HCT116 (cell line): ENCODE measurements at regions not wholly inside any gene's neighbourhood (a gene's known extent, or its start where the extent isn't known, plus 50 kb on each side); places are given as distances from the start of the nearest gene placed in this dataset.

Experiments
- ATAC-seq: fragments of 200-7000 bp; cut with Tn5 transposase; 2 replicates; pipeline ENCODE4 v1.9.1; 2020; ENCODE audit warnings: mild to moderate bottlenecking, moderate library complexity
- BruUV-seq: library from RNA; stranded (reverse); fragments of 400-500 nt; replicated peaks from 2 replicates; lab custom pipeline; 2021; lab: Mats Ljungman, UMichigan
- CTCF ChIA-PET: fragments of 300-600 bp; sonication (Branson Sonifier 250); formaldehyde crosslinking; loops from one replicate; lab custom pipeline; 2021; ENCODE audit warnings: antibody characterized with exemption; lab: Charles Lee
- POLR2A ChIA-PET: fragments of 300-600, 350-600 bp; sonication (Branson Sonifier 250); formaldehyde crosslinking; loops from one replicate; lab custom pipeline; 2021; ENCODE audit warnings: antibody characterized with exemption; lab: Charles Lee
- RAD21 ChIA-PET, 2 experiments: fragments of 300-600 bp; sonication (Branson Sonifier 250); formaldehyde crosslinking; loops; one replicate each; lab custom pipeline; 2023; ENCODE audit warnings: low total read pairs in 2 of 2; ENCODE audit not compliant: uncharacterized antibody in 2 of 2, unreplicated experiment in 2 of 2, low non-redundant PET in 1 of 2; lab: Charles Lee
- DNase-seq: peaks from one replicate; pipeline ENCODE4 v3.0.0-alpha.2; 2010; ENCODE audit warnings: low read depth, low spot score
- H2AFZ ChIP-seq: fragments of 200-600 bp; shearing (Covaris generic), sonication (generic); 2 replicates; pipeline ENCODE4 v1.6.1; 2017; ENCODE audit warnings: low read depth, mixed run types, mixed read lengths, antibody characterized with exemption, low read length; ENCODE audit not compliant: poor library complexity, severe bottlenecking
- H3K27ac ChIP-seq: 2 replicates; pipeline ENCODE4 v1.5.1; 2012; ENCODE audit warnings: low read depth, low read length
- H3K27me3 ChIP-seq: fragments of 200-600 bp; sonication (generic); 2 replicates; pipeline ENCODE4 v1.6.1; 2016; ENCODE audit warnings: mixed run types, low read length, mixed read lengths; ENCODE audit not compliant: insufficient read depth
- H3K36me3 ChIP-seq, 2 experiments: fragments of 200-500 bp in 1 of 2; fragments of 200-600 bp in 1 of 2; sonication (Bioruptor generic) in 1 of 2; sonication (generic) in 1 of 2; 2 replicates each; pipeline versions ENCODE4 v1.5.1 to v1.6.1; 2014 to 2016; ENCODE audit warnings: low read length in 2 of 2, inconsistent platforms in 1 of 2, mixed read lengths in 1 of 2, mixed run types in 1 of 2; ENCODE audit not compliant: insufficient read depth in 2 of 2, control insufficient read depth in 1 of 2
- H3K4me1 ChIP-seq, 2 experiments: fragments of 200-600 bp in 1 of 2; sonication (generic) in 1 of 2; 2 replicates each; pipeline versions ENCODE4 v1.5.1 to v1.6.1; 2012 to 2017; ENCODE audit warnings: low read length in 2 of 2, inconsistent platforms in 1 of 2, mild to moderate bottlenecking in 1 of 2, mixed read lengths in 1 of 2, mixed run types in 1 of 2, moderate library complexity in 1 of 2; ENCODE audit not compliant: insufficient read depth in 2 of 2, control insufficient read depth in 1 of 2
- H3K4me2 ChIP-seq: fragments of 200-600 bp; sonication (generic); 2 replicates; pipeline ENCODE4 v1.6.1; 2017; ENCODE audit warnings: mixed run types, low read length, mixed read lengths
- H3K4me3 ChIP-seq, 2 experiments: fragments of 200-600 bp in 1 of 2; sonication (generic) in 1 of 2; replicated peaks in 1 of 2; 2 replicates each; pipeline ENCODE4 v1.5.1; 2011 to 2016; ENCODE audit warnings: low read length in 2 of 2, control low read depth in 1 of 2, low read depth in 1 of 2, mild to moderate bottlenecking in 1 of 2, mixed read lengths in 1 of 2, mixed run types in 1 of 2
- H3K79me2 ChIP-seq: fragments of 200-600 bp; sonication (generic); 2 replicates; pipeline ENCODE4 v1.6.1; 2017; ENCODE audit warnings: mild to moderate bottlenecking, mixed run types, low read length, moderate library complexity, mixed read lengths; ENCODE audit not compliant: insufficient read depth
- H3K9ac ChIP-seq: fragments of 200-600 bp; sonication (generic); 2 replicates; pipeline ENCODE4 v1.6.1; 2016; ENCODE audit warnings: low read length, mixed read lengths
- H3K9me2 ChIP-seq: fragments of 200-600 bp; sonication (generic), shearing (Covaris generic); 2 replicates; pipeline ENCODE4 v1.6.1; 2017; ENCODE audit warnings: mixed run types, mild to moderate bottlenecking, moderate library complexity; ENCODE audit not compliant: insufficient read depth
- H3K9me3 ChIP-seq, 2 experiments: fragments of 200-500 bp in 1 of 2; fragments of 200-600 bp in 1 of 2; sonication (Bioruptor generic) in 1 of 2; sonication (generic) in 1 of 2; 2 replicates each; pipeline ENCODE4 v1.6.1; 2014 to 2017; ENCODE audit warnings: low read length in 2 of 2, mixed read lengths in 2 of 2, inconsistent platforms in 1 of 2, low read depth in 1 of 2, mild to moderate bottlenecking in 1 of 2, mixed run types in 1 of 2, moderate library complexity in 1 of 2; ENCODE audit not compliant: control insufficient read depth in 1 of 2, insufficient read depth in 1 of 2
- H4K20me1 ChIP-seq: fragments of 200-600 bp; sonication (generic), shearing (Covaris generic); 2 replicates; pipeline ENCODE4 v1.6.1; 2017; ENCODE audit warnings: mixed run types, mild to moderate bottlenecking, moderate library complexity; ENCODE audit not compliant: insufficient read depth
- CBX3 ChIP-seq: IDR thresholded peaks from 2 replicates; pipeline ENCODE4 v1.6.1; 2012; ENCODE audit warnings: low read depth
- CEBPB ChIP-seq: IDR thresholded peaks from 2 replicates; pipeline ENCODE4 v1.6.1; 2012; ENCODE audit warnings: low read depth
- CTCF ChIP-seq, 3 experiments: fragments of 200-600 bp in 1 of 3; sonication (generic) in 1 of 3; IDR thresholded peaks in 2 of 3; conservative IDR thresholded peaks in 1 of 3; 2 replicates each; pipeline ENCODE4 v1.5.1; 2012 to 2017; ENCODE audit warnings: low read depth in 2 of 3, low read length in 2 of 3, antibody characterized with exemption in 1 of 3, borderline replicate concordance in 1 of 3, control low read depth in 1 of 3, mild to moderate bottlenecking in 1 of 3, mixed read lengths in 1 of 3, mixed run types in 1 of 3, moderate library complexity in 1 of 3; ENCODE audit not compliant: insufficient read depth in 1 of 3
- EZH2phosphoT487 ChIP-seq: fragments of 200-600 bp; IDR thresholded peaks from 2 replicates; pipeline ENCODE4 v1.6.1; 2018; ENCODE audit warnings: antibody characterized with exemption, borderline replicate concordance
- FOSL1 ChIP-seq: IDR thresholded peaks from 2 replicates; pipeline ENCODE4 v1.6.1; 2012; ENCODE audit warnings: low read depth
- JUND ChIP-seq: IDR thresholded peaks from 2 replicates; pipeline ENCODE4 v1.6.1; 2012
- MAX ChIP-seq: IDR thresholded peaks from 2 replicates; pipeline ENCODE4 v1.6.1; 2012
- POLR2A ChIP-seq: IDR thresholded peaks from 2 replicates; pipeline ENCODE4 v1.7.0; 2011; ENCODE audit warnings: borderline replicate concordance; ENCODE audit not compliant: insufficient read depth, insufficient read length; ENCODE audit errors: extremely low read depth
- POLR2AphosphoS5 ChIP-seq: IDR thresholded peaks from 2 replicates; pipeline ENCODE4 v1.6.1; 2011; ENCODE audit warnings: mild to moderate bottlenecking, low read depth, low read length, moderate library complexity
- RAD21 ChIP-seq: IDR thresholded peaks from 2 replicates; pipeline ENCODE4 v1.6.1; 2012; ENCODE audit warnings: low read depth, mild to moderate bottlenecking
- SP1 ChIP-seq: IDR thresholded peaks from 2 replicates; pipeline ENCODE4 v1.6.1; 2012; ENCODE audit warnings: low read depth
- SRF ChIP-seq: IDR thresholded peaks from 2 replicates; pipeline ENCODE4 v1.6.1; 2012; ENCODE audit warnings: low read depth
- TCF7L2 ChIP-seq: IDR thresholded peaks from 2 replicates; pipeline ENCODE4 v1.7.0; 2011; ENCODE audit warnings: borderline replicate concordance, inconsistent platforms; ENCODE audit not compliant: insufficient read depth, insufficient read length; ENCODE audit errors: extremely low read depth
- YY1 ChIP-seq: IDR thresholded peaks from 2 replicates; pipeline ENCODE4 v1.6.1; 2011; ENCODE audit warnings: low read length, low read depth, moderate library complexity, mild to moderate bottlenecking; ENCODE audit not compliant: insufficient replicate concordance; ENCODE audit errors: extremely low read depth
- ZBTB33 ChIP-seq: IDR thresholded peaks from 2 replicates; pipeline ENCODE4 v1.6.1; 2011; ENCODE audit warnings: mild to moderate bottlenecking, low read length, moderate library complexity; ENCODE audit not compliant: insufficient replicate concordance; ENCODE audit errors: extremely low read depth
- ZFX ChIP-seq: fragments of 450-650 bp; IDR thresholded peaks from 2 replicates; pipeline ENCODE4 v1.6.1; 2017
- ZNF274 ChIP-seq: fragments of 200-500 bp; sonication (Bioruptor generic); IDR thresholded peaks from 2 replicates; pipeline ENCODE4 v1.6.1; 2014; ENCODE audit warnings: mild to moderate bottlenecking, low read depth, low read length, inconsistent platforms
- intact Hi-C: fragments of 100-400 bp; cut with micrococcal nuclease; formaldehyde crosslinking; loops from 2 replicates; pipeline ENCODE4 v1.10.0; 2022

- Histone ChIP-seq H3K4me1 (no peaks in the 10 kb centered on the region), H3K27me3 (no peaks in the 10 kb centered on the region), H4K20me1 (no peaks in the 10 kb centered on the region), H3K9me3 (no peaks in the 10 kb centered on the region), H3K36me3 (no peaks in the 10 kb centered on the region), H3K4me3 (no peak overlapping the region), H3K9ac (no peak overlapping the region), H3K9me2 (no peaks in the 10 kb centered on the region), H3K4me2 (no peak overlapping the region), H3K79me2 (no peaks in the 10 kb centered on the region), H3K27ac (no peak overlapping the region), H2AFZ (no peak overlapping the region)
- intact Hi-C loops: no loop called here
- no peak for ATAC-seq
- ChIA-PET CTCF (no interaction called here), RAD21 (no interaction called here), POLR2A (no interaction called here)
- no TSS peak for BruUV-seq
- TF ChIP-seq ZBTB33 (no peak), JUND (no peak), ZFX (no peak), POLR2AphosphoS5 (no peak), RAD21 (no peak), SRF (no peak)
- DNase-seq: no peak
Measured at GRCh38 chrY:7924059-7924458, 1012.5 kb upstream of the AMELY start.

- Histone ChIP-seq H4K20me1 (no peaks in the 10 kb centered on the region), H3K27me3 (no peaks in the 10 kb centered on the region), H3K9me2 (no peaks in the 10 kb centered on the region), H3K9me3 (no peaks in the 10 kb centered on the region), H3K27ac (no peak overlapping the region), H3K4me1 (no peaks in the 10 kb centered on the region), H2AFZ (no peak overlapping the region), H3K9ac (no peak overlapping the region), H3K36me3 (no peaks in the 10 kb centered on the region), H3K79me2 (no peaks in the 10 kb centered on the region), H3K4me3 (no peak overlapping the region), H3K4me2 (no peak overlapping the region)
- no peak for DNase-seq
- BruUV-seq: no TSS peak
- POLR2A ChIA-PET: no interaction called here
- intact Hi-C loops: no loop called here
- CTCF ChIA-PET: no interaction called here
- ATAC-seq: no peak
- RAD21 ChIA-PET: no interaction called here
- no peak for TF ChIP-seq EZH2phosphoT487
- no peak for TF ChIP-seq FOSL1
- no peak for TF ChIP-seq RAD21
- no peak for TF ChIP-seq SP1
- no peak for TF ChIP-seq CEBPB
- no peak for TF ChIP-seq CBX3
- TF ChIP-seq TCF7L2: no peak
- no peak for TF ChIP-seq POLR2AphosphoS5
- TF ChIP-seq ZNF274: no peak
- TF ChIP-seq CTCF (IDR thresholded peaks at IDR 0.05 in 2 of 3, conservative IDR thresholded peaks at IDR 0.05 in 1 of 3; ENCODE audit: borderline replicate concordance in 1 of 3, insufficient read depth in 1 of 3, low read depth in 2 of 3, low read length in 2 of 3): no peak
- no peak for TF ChIP-seq MAX
- no peak for TF ChIP-seq YY1
- no peak for TF ChIP-seq POLR2A
Measured at GRCh38 chrY:7923476-7924017, 1012.0 kb upstream of the AMELY start.
